Sigmoid colon (tissue), 6 donors: ENCODE measurements at regions not wholly inside any gene's neighbourhood (a gene's known extent, or its start where the extent isn't known, plus 50 kb on each side); places are given as distances from the start of the nearest gene placed in this dataset.

Experiments
- DNase-seq: peaks from one replicate; pipeline ENCODE4 v3.0.0-alpha.2; 2019
- H3K27ac ChIP-seq, 4 donors: fragments of 200-600 bp; sonication (generic); one replicate each; pipeline ENCODE4 v1.5.1; 2016 to 2019; ENCODE audit warnings: mild to moderate bottlenecking in 1 of 4
- H3K27me3 ChIP-seq, 3 donors: fragments of 200-600 bp; sonication (generic); one replicate each; pipeline ENCODE4 v1.5.1; 2019; ENCODE audit warnings: mild to moderate bottlenecking in 1 of 3
- H3K36me3 ChIP-seq, 4 donors: fragments of 200-600 bp; sonication (generic); one replicate each; pipeline ENCODE4 v1.5.1; 2016 to 2019
- H3K4me1 ChIP-seq, 4 donors: fragments of 200-600 bp; sonication (generic); one replicate each; pipeline ENCODE4 v1.5.1; 2017 to 2019
- H3K4me3 ChIP-seq, 4 donors: fragments of 200-600 bp; sonication (generic); one replicate each; pipeline ENCODE4 v1.5.1; 2017 to 2019; ENCODE audit warnings: mild to moderate bottlenecking in 2 of 4, moderate library complexity in 1 of 4
- H3K9me3 ChIP-seq, 4 donors: fragments of 200-600 bp in 3 of 4; sonication (generic) in 3 of 4; one replicate each; pipeline versions ENCODE4 v1.5.1 to v1.6.1; 2013 to 2019
- CTCF ChIP-seq, 4 experiments: fragments of 450-650 bp in 3 of 4; fragments of 200-600 bp in 1 of 4; IDR thresholded peaks; one replicate each; pipeline ENCODE4 v1.5.1; 2016 to 2019; ENCODE audit warnings: antibody characterized with exemption in 4 of 4, mild to moderate bottlenecking in 3 of 4, moderate library complexity in 2 of 4
- EP300 ChIP-seq, 4 donors: sonication (generic); formaldehyde crosslinking; IDR thresholded peaks; one replicate each; pipeline ENCODE4 v1.6.1; 2017; ENCODE audit warnings: antibody characterized with exemption in 4 of 4
- POLR2A ChIP-seq, 2 donors: fragments of 450-650 bp; IDR thresholded peaks; one replicate each; pipeline ENCODE4 v1.6.1; 2016; ENCODE audit warnings: antibody characterized with exemption in 2 of 2, mild to moderate bottlenecking in 2 of 2, moderate library complexity in 2 of 2
- POLR2AphosphoS5 ChIP-seq, 4 donors: sonication (generic); formaldehyde crosslinking; IDR thresholded peaks; one replicate each; pipeline ENCODE4 v1.6.1; 2017; ENCODE audit warnings: antibody characterized with exemption in 4 of 4
- WGBS, 2 donors: extraction: QIAGEN DNeasy Blood & Tissue Kit; methylation state at CpG; one replicate each; pipeline ENCODE4 v1.1.7; 2013; 5-methylcytosine and 5-hydroxymethylcytosine counted together
- intact Hi-C: fragments of 100-400 bp; cut with DNase I; formaldehyde crosslinking; loops from one replicate; pipeline ENCODE4 v1.15.1; 2023
- donor health status: healthy with polysubstance abuse.
- donor health status: healthy.

- Histone ChIP-seq H3K36me3 (no peaks in the 10 kb centered on the region), H3K9me3 (no peaks in the 10 kb centered on the region), H3K27me3 (no peaks in the 10 kb centered on the region), H3K4me1 (no peaks in the 10 kb centered on the region), H3K27ac (no peak overlapping the region), H3K4me3 (no peak overlapping the region)
- DNase-seq = no peak
- TF ChIP-seq CTCF (IDR thresholded peaks at IDR 0.05) (no peak), EP300 (IDR thresholded peaks at IDR 0.05) (no peak), POLR2A (IDR thresholded peaks at IDR 0.05) (no peak), POLR2AphosphoS5 (IDR thresholded peaks at IDR 0.05) (no peak)
- intact Hi-C loops = no loop called here
- 90 to 93% methylated on average over 15 of the region's 15 CpGs for WGBS, 2 donors
Observed at GRCh38 chr2:128421861-128422311, 103.2 kb upstream of the HS6ST1 start.

GRCh38 chr2:128422571-128422970 lies 103.9 kb upstream of the HS6ST1 start:
- no peak for DNase-seq
- no peaks in the 10 kb centered on the region for H3K27me3 ChIP-seq
- H3K36me3 ChIP-seq = no peaks in the 10 kb centered on the region
- no peak overlapping the region for H3K4me3 ChIP-seq
- intact Hi-C loops = no loop called here
- H3K9me3 ChIP-seq = no peaks in the 10 kb centered on the region
- TF ChIP-seq CTCF (IDR thresholded peaks at IDR 0.05) (no peak), POLR2A (IDR thresholded peaks at IDR 0.05) (no peak), POLR2AphosphoS5 (IDR thresholded peaks at IDR 0.05) (no peak), EP300 (IDR thresholded peaks at IDR 0.05) (no peak)
- no peaks in the 10 kb centered on the region for H3K4me1 ChIP-seq
- no peak overlapping the region for H3K27ac ChIP-seq
- WGBS, 2 donors = 83 to 85% methylated on average over 5 of the region's 5 CpGs

GRCh38 chr2:128423788-128424165 lies 105.1 kb upstream of the HS6ST1 start:
- DNase-seq = no peak
- Histone ChIP-seq H3K4me1 (no peaks in the 10 kb centered on the region), H3K9me3 (no peaks in the 10 kb centered on the region), H3K27me3 (no peaks in the 10 kb centered on the region), H3K4me3 (no peak overlapping the region), H3K36me3 (no peaks in the 10 kb centered on the region), H3K27ac (no peak overlapping the region)
- no peak for TF ChIP-seq EP300 (IDR thresholded peaks at IDR 0.05)
- no peak for TF ChIP-seq CTCF (IDR thresholded peaks at IDR 0.05)
- TF ChIP-seq POLR2AphosphoS5 (IDR thresholded peaks at IDR 0.05) = no peak
- no peak for TF ChIP-seq POLR2A (IDR thresholded peaks at IDR 0.05)
- intact Hi-C loops = no loop called here

GRCh38 chr2:128424406-128425171 lies 105.9 kb upstream of the HS6ST1 start:
- DNase-seq = peak; percentile 27
- H3K27me3 ChIP-seq = no peaks in the 10 kb centered on the region
- no peak overlapping the region for H3K4me3 ChIP-seq
- no peaks in the 10 kb centered on the region for H3K9me3 ChIP-seq
- no peak for TF ChIP-seq POLR2AphosphoS5 (IDR thresholded peaks at IDR 0.05)
- no peak for TF ChIP-seq EP300 (IDR thresholded peaks at IDR 0.05)
- TF ChIP-seq CTCF (IDR thresholded peaks at IDR 0.05) = no peak
- TF ChIP-seq POLR2A (IDR thresholded peaks at IDR 0.05) = no peak
- H3K36me3 ChIP-seq = no peaks in the 10 kb centered on the region
- no peaks in the 10 kb centered on the region for H3K4me1 ChIP-seq
- 54 to 72% methylated on average over 11 of the region's 11 CpGs for WGBS, 2 donors
- H3K27ac ChIP-seq = no peak overlapping the region
- intact Hi-C loops = no loop called here

- no peaks in the 10 kb centered on the region for H3K36me3 ChIP-seq
- peaks cover 0 to 4% (median 0%) of the 10 kb centered on the region in 4 donors for H3K9me3 ChIP-seq
- intact Hi-C loops = no loop called here
- no peak overlapping the region for H3K27ac ChIP-seq
- H3K4me3 ChIP-seq = no peak overlapping the region
- WGBS, 2 donors = 83 to 86% methylated on average over 8 of the region's 8 CpGs
- H3K27me3 ChIP-seq = no peaks in the 10 kb centered on the region
- TF ChIP-seq CTCF (IDR thresholded peaks at IDR 0.05) = no peak
- TF ChIP-seq POLR2AphosphoS5 (IDR thresholded peaks at IDR 0.05) = no peak
- no peak for TF ChIP-seq EP300 (IDR thresholded peaks at IDR 0.05)
- TF ChIP-seq POLR2A (IDR thresholded peaks at IDR 0.05) = no peak
- H3K4me1 ChIP-seq = no peaks in the 10 kb centered on the region
- DNase-seq = peak; percentile 44
Observed at GRCh38 chr2:128425216-128425615, 106.5 kb upstream of the HS6ST1 start.
